Erythroblast (primary cell): ENCODE measurements at regions not wholly inside any gene's neighbourhood (a gene's known extent, or its start where the extent isn't known, plus 50 kb on each side); places are given as distances from the start of the nearest gene placed in this dataset.
"Not testable (repeated sequence)": the region's sequence is repeated elsewhere in the genome, so short reads cannot be mapped to it uniquely, and the experiment has no call there.

Experiments used
- DNase-seq, 2 experiments: peaks; one replicate each; lab custom pipeline; 2025; lab: John Stamatoyannopoulos, UW

- not testable (repeated sequence) for DNase-seq
These were observed 1643.7 kb downstream of the SPATA31A7 start for GRCh38 chr9:62833323-62834200.

GRCh38 chr9:62837254-62837911 lies 1647.5 kb downstream of the SPATA31A7 start:
- DNase-seq = not testable (repeated sequence)

GRCh38 chr9:62838024-62838718 lies 1648.3 kb downstream of the SPATA31A7 start:
- DNase-seq = not testable (repeated sequence)

- not testable (repeated sequence) for DNase-seq
These were observed 1649.3 kb downstream of the SPATA31A7 start for GRCh38 chr9:62839168-62839567.

- DNase-seq = not testable (repeated sequence)
These were observed 1653.3 kb downstream of the SPATA31A7 start for GRCh38 chr9:62843145-62843544.

- not testable (repeated sequence) for DNase-seq
These were observed 1654.0 kb downstream of the SPATA31A7 start for GRCh38 chr9:62843706-62844290.

GRCh38 chr9:62844681-62845185 lies 1654.9 kb downstream of the SPATA31A7 start:
- not testable (repeated sequence) for DNase-seq

GRCh38 chr9:62848258-62848657 lies 1658.4 kb downstream of the SPATA31A7 start:
- not testable (repeated sequence) for DNase-seq

GRCh38 chr9:62849991-62850390 lies 1660.2 kb downstream of the SPATA31A7 start:
- DNase-seq = not testable (repeated sequence)

GRCh38 chr9:62857280-62857679 lies 1667.4 kb downstream of the SPATA31A7 start:
- not testable (repeated sequence) for DNase-seq

- not testable (repeated sequence) for DNase-seq
These were observed 1668.4 kb downstream of the SPATA31A7 start for GRCh38 chr9:62858240-62858639.

- DNase-seq = not testable (repeated sequence)
These were observed 1671.4 kb downstream of the SPATA31A7 start for GRCh38 chr9:62860939-62861860.

GRCh38 chr9:62862180-62862579 lies 1672.3 kb downstream of the SPATA31A7 start:
- not testable (repeated sequence) for DNase-seq

- not testable (repeated sequence) for DNase-seq
These were observed 1673.5 kb downstream of the SPATA31A7 start for GRCh38 chr9:62863319-62863718.

- not testable (repeated sequence) for DNase-seq
These were observed 1674.0 kb downstream of the SPATA31A7 start for GRCh38 chr9:62863867-62864266.

GRCh38 chr9:62864481-62865469 lies 1674.9 kb downstream of the SPATA31A7 start:
- DNase-seq = not testable (repeated sequence)

GRCh38 chr9:62869061-62869460 lies 1679.2 kb downstream of the SPATA31A7 start:
- not testable (repeated sequence) for DNase-seq

- not testable (repeated sequence) for DNase-seq
These were observed 1681.9 kb downstream of the SPATA31A7 start for GRCh38 chr9:62871765-62872164.

GRCh38 chr9:62874213-62874612 lies 1684.4 kb downstream of the SPATA31A7 start:
- not testable (repeated sequence) for DNase-seq
